ENCODE measurements at regions not wholly inside any gene's neighbourhood (a gene's known extent, or its start where the extent isn't known, plus 50 kb on each side); places are given as distances from the start of the nearest gene placed in this dataset.

DNA sequence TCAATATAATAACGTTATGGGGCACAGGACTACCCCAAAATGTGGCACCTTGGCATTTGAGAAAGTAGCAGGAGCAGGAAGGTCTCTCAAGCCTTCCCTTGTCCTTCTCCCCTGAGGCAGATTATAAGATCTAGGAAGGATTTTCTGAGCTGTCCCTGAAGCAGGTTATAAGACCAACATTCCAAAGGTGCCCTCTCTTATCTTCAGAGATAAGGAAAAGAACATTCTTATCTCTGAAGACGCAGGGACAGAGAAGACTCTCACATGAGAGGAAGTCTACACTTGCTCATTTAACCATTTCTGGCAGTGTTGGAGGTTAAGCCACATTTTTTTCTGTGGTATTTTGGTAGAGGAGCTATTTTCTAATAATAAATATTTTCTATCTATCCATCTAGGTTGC, 437.9 kb upstream of the MAOA start:
- TF ChIP-seq, protein P1, sequence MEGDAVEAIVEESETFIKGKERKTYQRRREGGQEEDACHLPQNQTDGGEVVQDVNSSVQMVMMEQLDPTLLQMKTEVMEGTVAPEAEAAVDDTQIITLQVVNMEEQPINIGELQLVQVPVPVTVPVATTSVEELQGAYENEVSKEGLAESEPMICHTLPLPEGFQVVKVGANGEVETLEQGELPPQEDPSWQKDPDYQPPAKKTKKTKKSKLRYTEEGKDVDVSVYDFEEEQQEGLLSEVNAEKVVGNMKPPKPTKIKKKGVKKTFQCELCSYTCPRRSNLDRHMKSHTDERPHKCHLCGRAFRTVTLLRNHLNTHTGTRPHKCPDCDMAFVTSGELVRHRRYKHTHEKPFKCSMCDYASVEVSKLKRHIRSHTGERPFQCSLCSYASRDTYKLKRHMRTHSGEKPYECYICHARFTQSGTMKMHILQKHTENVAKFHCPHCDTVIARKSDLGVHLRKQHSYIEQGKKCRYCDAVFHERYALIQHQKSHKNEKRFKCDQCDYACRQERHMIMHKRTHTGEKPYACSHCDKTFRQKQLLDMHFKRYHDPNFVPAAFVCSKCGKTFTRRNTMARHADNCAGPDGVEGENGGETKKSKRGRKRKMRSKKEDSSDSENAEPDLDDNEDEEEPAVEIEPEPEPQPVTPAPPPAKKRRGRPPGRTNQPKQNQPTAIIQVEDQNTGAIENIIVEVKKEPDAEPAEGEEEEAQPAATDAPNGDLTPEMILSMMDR (IDR thresholded peaks at IDR 0.05) = no peak
- no peak for TF ChIP-seq EZH2 (IDR thresholded peaks at IDR 0.05; ENCODE audit: borderline replicate concordance, insufficient read depth, low read depth, low read length, poor library complexity, severe bottlenecking)

Data from B cell (primary cell).